AG08395 (cell line): ENCODE measurements at regions not wholly inside any gene's neighbourhood (a gene's known extent, or its start where the extent isn't known, plus 50 kb on each side); places are given as distances from the start of the nearest gene placed in this dataset.

Experiments
- DNase-seq: peaks from one replicate; pipeline ENCODE4 v3.0.0; 2012; ENCODE audit warnings: mixed read lengths, low spot score

DNA sequence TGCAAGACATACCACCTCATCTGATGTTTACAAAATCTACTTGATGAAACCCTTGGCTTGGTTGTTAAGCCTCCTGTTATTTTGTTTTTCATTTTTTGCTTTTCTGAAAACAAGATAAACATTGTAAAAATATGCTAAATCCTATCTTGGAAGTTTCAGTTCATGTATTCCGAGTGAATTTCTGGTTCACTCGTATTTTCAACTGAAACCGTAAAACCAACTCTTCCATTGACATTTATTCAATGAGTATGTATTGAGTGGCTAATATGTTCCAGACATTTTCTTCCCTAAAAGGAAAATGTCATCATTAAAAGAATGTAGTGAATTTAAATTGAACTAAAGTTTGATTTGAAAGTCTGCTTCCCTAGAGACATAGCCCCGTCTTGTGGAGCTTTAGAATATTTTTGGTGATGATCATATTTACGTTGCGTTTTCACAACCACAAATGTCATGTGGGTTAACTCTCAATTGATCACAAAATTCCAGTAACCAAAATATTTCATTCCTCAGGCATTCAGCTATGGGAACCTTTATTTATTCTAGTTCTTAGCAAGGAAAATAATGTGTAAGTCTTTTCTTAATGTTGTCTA is 204.2 kb downstream of the MBD2 start:
- DNase-seq, result no peak

DNA sequence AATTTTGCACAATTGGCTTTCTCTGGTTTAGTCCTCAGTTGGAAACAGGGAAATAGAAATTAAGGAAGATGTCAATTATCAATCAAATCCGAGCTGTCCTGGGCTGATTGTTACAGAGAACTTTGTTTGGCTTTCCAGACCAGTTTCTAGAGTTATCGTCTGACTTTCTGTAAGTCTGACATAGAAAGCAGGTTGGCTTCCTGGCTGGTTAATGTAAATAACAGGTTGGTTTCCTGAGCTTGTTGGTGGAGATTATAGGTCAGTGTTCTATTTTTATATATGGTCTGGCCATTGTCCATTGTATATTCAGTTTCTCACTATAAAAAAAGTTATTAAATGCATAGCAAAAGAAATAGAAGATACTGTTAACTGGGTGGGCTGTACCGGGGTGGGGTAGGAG is 204.8 kb downstream of the MBD2 start:
- no peak for DNase-seq

DNA sequence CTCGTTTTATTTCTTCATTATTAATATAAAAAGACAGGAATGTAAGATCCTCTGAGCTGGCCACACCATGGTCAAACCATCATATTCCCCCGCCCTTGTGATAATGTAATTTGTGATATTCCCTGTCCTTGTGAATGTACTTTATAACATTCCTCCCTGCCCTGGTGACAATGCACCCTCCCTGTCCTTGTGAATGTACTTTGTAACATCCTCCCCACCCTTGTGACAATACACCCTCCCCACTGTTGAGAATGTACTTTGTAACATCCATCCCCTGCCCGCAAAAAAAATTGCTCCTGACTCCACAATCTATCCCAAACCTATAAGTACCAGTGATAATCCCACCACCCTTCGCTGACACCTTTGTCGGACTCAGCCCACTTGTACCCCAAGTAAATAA is 211.0 kb downstream of the MBD2 start:
- DNase-seq, result no peak

DNA sequence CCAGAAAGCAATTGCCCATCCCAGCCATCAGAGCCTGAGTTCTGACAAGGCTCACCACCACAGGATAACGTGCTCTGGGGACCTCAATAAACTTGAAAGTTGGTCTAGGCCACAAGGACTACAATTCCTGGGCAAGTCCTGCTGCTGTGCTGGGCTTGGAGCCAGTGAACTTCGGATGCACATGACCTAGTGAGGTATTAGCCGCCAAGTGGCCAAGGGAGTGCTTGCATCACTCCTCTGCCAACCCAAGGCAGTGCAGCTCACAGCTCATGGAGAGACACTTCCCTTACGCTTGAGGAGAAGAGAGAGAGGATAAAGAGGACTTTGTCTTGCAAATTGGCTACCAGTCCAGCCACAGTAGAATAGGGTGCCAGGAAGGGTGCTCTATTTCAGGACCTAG is 219.6 kb downstream of the MBD2 start:
- DNase-seq, result no peak

DNA sequence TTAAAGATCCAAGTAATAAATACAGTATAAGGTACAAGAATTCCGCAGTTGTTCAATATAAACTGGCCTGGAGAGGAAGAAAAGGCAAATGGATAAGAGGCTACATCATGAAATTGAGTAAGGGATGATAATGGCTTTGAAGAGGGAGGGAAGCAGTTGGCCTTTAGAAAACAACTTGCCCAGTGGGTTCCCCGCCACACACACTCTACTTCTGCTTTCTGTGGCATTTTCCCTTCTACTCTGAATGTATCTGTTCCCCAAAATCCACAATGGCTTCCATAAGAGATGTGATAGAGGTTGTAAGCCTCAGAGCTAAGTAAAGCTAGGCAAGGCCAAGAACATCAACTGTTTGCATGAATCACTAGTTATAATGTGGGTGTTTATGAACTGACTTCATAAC is 221.3 kb downstream of the MBD2 start:
- no peak for DNase-seq

DNA sequence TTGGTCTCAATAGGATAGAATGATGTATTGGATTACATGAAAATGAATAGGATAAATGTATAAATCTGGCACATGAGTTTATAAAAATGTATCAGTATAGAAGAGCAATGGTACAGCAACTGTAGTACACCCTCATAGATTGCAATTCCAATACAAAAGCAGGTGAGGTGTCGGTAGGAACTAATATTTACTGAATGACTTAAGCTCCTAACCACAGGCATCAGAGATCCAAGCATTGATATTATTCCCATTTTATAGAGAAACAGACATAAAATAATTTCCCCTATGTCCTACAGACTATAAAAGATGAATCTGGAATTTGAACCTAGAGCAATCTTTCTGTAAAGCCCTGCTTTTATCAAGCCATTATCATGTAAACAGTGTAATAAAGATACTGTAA is 227.4 kb downstream of the MBD2 start:
- no peak for DNase-seq

DNA sequence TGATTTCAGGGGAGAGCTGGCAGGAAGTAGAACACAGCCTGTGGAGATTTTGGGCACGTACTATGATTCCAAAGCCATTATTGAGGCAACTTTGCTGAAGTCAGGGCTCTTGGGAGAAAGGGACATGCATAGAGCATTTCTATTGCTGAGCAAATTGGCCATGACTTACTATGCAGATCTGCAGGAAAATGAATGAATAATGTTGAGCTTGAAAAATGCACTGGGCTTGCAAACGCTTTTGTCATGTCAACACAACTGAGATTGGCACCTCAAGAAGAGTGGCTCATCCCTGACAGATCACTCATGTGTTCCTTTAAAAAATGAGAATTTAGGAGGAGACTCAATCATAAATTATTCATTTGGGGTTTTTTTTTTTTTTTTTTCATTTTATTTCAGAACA is 230.5 kb downstream of the MBD2 start:
- no peak for DNase-seq

DNA sequence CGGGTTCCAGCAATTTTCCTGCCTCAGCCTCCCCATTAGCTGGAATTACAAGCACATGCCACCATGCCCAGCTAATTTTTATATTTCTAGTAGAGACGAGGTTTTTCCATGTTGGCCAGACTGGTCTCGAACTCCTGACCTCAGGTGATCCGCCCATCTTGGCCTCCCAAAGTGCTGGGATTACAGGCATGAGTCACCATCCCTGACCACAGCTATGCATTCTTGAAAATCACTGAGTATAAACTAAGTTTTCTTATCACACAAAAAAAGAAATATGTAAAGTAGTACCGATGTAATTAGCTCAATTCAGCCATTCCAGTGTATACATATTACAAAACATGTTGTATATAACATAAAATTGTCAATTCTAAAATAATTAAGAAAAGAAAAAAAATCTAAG is 232.7 kb downstream of the MBD2 start:
- DNase-seq, result no peak

DNA sequence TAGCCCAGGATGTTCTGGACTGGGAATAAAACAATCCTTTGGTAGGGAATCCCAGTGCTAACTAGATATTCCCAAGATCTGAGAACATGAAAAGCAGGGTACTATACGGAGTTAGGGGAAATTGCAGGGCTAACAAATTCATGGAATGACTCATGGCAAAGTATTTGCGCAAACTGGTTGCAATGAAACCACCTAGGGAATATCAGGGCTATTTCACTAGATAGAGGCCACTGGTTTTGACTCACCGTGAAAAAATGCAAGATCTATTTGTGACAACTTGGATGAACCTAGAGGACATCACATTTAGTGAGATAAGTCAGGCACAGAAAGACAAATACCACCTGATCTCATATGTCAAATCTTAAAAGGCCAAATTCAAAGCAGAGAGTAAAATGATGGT is 233.3 kb downstream of the MBD2 start:
- DNase-seq, result no peak

DNA sequence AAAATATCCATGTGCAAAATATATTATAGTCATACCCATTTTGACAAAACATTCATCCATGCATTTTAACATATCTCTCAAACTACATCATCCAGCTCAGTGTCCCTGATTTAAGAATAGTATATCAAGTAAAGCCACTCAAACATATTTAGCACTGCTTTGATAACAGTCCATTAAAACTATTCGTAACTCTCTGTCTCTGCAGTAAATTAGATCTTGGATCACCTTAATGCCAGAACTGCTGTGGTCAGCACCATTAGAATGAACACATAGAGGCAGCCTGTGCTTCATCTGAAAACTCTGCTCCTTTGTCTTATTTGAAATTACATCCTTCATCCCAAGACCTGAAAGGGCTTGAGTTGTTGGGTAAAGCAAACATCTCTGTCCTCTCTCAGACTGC is 234.0 kb downstream of the MBD2 start:
- no peak for DNase-seq

DNA sequence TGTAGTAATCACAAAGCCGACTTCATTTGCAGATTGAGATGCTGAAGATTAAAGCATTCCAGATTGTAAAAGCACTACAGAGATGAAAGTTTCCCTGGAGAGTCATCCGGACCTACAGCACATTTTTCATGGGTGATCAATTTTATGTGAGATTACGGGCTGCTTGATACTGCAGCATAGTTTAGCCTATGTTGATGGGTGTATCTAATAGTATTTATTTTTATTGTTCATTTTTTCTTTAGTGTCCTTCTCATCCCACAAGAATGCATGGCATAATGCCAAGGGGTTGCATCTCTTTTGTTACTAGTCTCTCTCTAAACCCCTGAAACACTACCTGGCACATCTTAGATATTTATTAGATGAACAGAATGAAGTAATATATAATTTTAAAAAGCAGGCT is 240.4 kb downstream of the MBD2 start:
- no peak for DNase-seq

DNA sequence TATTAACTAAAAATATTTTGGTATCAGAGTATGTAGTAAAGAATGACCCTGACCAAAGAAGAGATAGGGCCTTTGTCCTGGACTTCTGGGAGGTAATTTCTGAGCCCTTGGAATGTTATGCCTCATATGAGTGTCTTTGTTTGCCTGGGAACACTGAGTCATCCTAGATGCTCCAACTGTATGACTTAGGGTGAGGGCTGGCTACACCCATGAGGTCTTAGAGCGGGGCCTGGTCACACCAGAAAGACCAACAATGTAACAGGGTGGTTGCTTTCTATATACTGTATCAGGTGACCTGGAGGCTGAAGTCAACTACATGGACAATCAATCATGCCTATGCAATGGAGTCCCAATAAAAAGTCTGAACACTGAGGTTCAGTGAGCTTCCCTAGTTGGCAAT is 253.1 kb downstream of the MBD2 start:
- DNase-seq, result no peak

DNA sequence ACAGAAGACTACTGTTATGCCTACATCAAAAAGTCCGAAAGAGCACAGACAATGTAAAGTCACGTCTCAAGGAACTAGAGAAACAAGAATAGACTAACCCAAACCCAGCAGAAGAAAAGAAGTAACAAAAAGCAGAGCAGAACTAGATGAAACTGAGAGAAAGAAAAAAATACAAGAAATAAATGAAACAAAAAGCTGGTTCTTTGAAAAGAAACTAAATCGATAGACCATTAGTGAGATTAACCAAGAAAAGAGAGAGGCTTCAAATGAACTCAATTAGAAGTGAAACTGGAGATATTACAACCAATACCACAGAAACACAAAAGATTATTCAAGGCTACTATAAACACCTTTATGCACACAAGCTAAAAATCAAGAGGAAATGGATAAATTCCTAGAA is 271.8 kb downstream of the MBD2 start:
- no peak for DNase-seq

DNA sequence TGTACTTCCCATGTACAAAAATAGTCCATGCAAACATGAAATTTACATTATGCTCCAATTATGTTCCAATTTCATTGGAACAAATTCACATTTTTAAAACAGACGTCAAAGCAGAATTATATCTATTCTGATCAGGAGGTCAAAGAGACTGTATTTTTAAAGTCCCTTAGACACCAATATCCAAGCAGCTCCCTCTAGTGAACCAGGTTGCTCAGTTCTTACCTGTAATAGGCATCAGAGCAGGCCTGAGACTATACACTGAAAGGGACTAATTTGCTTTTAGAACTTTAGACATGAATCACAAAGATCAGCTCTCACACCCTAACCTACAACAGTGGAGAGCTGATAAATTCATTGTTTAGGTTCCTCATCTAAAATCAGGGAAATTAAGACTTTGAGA is 273.9 kb downstream of the MBD2 start:
- DNase-seq, result no peak

DNA sequence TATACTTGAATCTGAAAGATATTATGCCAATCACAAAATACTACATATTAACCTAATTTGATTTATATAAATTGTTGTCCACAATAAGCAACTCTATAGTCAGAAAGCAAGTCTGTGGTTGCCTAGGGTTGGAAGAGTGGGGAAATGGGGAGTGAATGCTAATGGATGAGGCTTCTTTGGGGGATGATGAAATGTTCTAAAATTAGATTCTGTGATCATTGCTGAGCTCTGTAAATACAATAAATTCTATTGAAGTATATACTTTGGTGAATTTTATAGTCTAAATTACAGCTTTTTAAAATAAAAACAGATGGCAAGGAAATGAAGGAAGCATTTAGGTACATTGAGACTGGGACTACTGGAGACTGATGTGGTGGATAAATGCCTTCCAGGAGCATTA is 275.5 kb downstream of the MBD2 start:
- DNase-seq, result no peak

DNA sequence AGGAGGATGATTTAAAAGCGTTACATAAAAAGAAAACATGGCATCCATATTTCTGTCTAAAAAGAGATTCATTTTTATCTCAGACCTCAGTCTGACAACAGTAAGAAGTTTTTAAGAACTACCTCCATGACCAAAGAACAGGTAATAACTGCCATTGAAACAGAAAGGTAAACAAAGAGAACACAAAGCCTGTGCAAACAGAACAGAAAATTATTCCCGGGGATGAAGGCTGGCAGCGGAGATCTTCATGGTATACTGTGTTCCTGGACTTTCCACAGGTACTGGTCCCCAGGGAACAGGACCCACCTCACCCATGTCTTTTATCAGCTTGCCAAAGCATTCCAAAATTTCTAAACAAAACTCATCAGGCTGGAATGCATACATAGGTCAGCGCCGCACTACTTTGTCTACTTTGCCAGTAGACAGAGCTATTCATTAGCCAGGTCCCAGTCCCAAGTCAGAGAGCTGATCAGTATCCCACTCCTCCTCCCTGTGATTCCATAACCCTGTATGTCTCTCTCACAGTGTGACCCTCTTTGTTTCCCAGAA is 277.3 kb downstream of the MBD2 start:
- DNase-seq, result no peak

DNA sequence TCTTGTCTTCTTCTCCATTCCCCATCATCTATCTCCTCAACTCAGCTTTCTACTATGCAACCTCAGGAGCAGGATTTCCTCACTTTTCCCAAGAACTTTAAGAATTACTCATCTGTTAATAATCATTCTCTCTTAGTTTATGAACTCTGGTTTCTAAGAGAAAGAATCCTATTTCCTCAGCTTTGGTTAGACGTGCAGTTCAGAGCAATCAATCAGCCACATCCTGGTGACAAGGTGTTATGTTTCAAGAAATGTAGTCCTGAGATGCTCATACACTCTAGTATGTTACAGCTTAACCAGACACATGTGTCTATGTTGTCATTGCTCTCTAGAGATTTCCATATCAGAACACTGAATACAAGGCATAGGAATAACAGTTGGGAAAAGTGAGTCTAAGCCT is 277.9 kb downstream of the MBD2 start:
- no peak for DNase-seq

DNA sequence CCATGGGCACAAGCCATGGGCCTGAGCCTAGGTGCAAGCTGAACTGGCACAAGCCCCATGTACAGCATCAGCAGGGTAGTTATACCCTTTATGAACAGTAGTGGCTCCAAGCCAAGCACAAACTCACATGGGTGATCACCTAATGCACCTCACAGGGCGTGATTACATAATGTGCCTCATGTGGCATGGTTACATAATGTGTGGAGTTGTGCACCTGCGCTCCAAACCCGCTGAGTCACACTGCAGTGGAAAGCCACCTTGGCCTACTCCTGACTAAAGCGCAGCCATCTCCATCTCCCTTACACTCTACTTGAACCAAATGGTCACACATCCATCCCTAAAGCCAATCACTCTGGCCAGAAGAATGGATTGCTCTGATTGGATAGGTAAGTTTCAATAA is 279.7 kb downstream of the MBD2 start:
- no peak for DNase-seq

DNA sequence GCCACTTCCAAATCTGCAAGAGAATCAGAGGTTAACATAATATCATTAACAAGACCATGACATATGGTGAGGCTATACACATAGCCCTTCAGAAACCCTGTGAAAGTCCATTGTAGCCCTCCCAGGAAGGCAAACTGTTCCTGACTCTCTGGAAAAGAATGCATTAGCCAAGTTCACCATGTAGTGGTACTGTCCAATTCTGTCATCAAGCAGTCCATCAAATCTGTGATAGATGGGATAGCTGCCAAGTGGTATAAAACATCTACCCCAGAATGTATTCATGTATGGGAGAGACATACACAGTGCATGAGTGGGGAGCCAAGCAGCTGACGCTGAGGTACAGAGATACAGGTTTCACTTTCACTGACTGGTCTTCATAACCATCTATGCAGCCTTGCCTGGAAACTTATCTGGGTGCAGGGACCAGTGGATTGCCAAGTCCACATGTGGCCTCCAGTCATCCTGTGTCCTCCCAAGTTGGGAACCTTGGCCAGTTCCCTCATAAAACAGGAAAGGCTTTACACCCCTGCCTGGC is 281.1 kb downstream of the MBD2 start:
- no peak for DNase-seq

DNA sequence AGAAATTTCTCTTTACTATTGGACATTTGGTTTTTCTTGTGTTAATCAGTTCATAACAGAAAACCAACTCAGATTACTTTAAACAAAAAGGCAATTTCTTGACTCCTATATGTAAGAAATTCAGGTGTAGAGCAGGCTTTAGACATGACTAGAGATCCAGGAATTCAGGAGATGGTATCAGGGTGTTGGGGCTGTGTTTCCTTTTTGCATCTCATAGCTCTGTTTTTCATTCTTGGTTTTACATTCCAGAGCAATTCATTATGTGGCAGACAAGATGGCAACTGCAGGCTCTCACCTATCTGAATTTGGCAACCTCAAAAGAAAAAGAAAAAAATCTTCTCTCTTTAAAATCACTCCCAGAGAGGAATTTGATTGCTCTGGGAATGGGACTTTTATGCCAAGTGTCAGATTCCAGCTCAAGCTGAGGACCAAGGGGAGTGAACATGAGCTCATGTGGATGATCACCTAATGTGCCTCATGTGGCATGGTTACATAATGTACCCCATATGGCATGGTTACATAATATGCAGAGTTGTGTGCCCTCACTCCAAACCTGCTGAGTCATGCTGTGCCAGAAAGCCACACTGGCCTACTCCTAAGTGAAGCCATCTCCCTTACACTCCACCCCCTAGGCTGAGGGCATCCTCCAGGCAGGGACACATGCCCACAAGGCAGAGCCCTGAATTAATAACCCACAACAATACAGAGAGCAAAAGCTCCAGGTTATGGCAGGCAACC is 282.7 kb downstream of the MBD2 start:
- no peak for DNase-seq

DNA sequence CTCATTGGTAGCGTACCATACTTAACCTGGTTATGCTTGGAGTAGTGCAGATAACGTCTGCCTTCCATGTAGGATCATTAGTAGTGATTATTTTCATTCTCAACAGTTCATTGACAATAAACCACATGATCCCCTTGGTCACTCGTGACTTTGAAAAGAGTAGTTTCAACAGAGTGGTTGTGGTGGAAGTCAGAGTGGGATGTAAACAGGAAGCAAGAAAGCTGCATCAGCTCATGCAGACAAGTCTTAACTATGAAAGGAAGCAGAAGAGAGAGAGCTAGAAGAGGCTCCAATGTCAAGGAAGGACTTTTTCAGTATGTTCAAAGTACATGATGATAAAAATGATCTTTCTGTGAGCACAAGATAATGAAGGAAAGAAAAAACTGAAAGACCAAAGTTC is 287.4 kb downstream of the MBD2 start:
- no peak for DNase-seq

DNA sequence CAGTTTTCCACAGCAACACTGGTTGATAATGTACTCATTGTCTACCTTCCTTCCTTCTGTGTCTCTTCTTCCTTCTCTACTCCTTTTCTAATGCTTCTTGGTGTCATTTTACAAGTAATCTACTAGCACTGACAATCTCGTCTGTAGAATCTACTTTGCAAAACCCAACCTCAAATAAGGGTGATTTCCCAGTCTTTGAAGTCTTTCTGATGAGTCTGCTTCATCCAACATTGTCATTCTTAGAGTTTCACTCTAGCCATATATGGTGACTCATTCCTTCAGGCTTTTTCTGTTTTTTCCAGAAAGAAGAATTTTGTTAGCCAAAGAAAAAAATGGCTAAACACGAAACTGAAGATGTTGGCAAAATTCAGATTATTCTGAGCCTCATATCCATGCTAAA is 288.7 kb downstream of the MBD2 start:
- no peak for DNase-seq

DNA sequence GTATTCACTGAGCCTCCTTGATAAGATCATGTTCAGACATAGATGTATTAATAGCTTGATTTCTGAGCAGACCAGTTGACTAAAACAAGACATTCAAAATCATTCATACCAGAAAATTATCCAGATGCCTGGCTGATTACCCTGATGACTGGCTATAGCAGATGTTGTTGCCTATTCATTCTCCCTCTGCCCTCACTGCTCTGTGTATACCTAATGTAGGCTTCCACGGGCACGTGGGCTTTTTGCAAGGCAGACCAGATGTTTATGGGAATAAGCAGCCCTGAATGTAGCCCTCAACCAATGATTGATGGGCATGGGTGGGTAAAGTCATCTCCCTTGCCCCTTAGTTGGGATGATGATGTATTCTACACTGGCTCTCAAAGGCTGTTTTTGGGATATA is 289.1 kb downstream of the MBD2 start:
- DNase-seq, result no peak
